Type B pancreatic cell (in vitro differentiated cells): ENCODE measurements at regions not wholly inside any gene's neighbourhood (a gene's known extent, or its start where the extent isn't known, plus 50 kb on each side); places are given as distances from the start of the nearest gene placed in this dataset.

Experiments
- DNase-seq: peaks from one replicate; pipeline ENCODE4 v3.0.0; 2021; ENCODE audit warnings: mixed read lengths; ENCODE audit not compliant: unreplicated experiment; ENCODE audit errors: extremely low spot score
- H3K27ac Mint-ChIP-seq: 2 replicates; pipeline ENCODE4 v1.8.0; 2021; ENCODE audit warnings: mild to moderate bottlenecking, mixed read lengths
- H3K27me3 Mint-ChIP-seq: 2 replicates; pipeline ENCODE4 v1.8.0; 2021; ENCODE audit warnings: mixed read lengths
- H3K36me3 Mint-ChIP-seq: 2 replicates; pipeline ENCODE4 v1.8.0; 2021; ENCODE audit warnings: mixed read lengths
- H3K4me1 Mint-ChIP-seq: one replicate; pipeline ENCODE4 v1.8.0; 2021; ENCODE audit warnings: mixed read lengths; ENCODE audit not compliant: unreplicated experiment
- H3K4me3 Mint-ChIP-seq: 2 replicates; pipeline ENCODE4 v1.8.0; 2021; ENCODE audit warnings: mild to moderate bottlenecking, mixed read lengths
- H3K9me3 Mint-ChIP-seq: 2 replicates; pipeline ENCODE4 v1.8.0; 2021; ENCODE audit warnings: mixed read lengths
- TF ChIP-seq, protein P1 (sequence below): fragments of 200-600 bp; sonication (generic); conservative IDR thresholded peaks from 2 replicates; pipeline ENCODE4 v1.5.0; 2021; ENCODE audit warnings: antibody characterized with exemption, mild to moderate bottlenecking

- Mint-ChIP-seq H3K4me3 (no peak overlapping the region), H3K27me3 (no peaks in the 10 kb centered on the region), H3K4me1 (peaks cover 6% of the 10 kb centered on the region), H3K36me3 (peaks cover 3% of the 10 kb centered on the region), H3K9me3 (peaks cover 17% of the 10 kb centered on the region), H3K27ac (no peak overlapping the region)
- no peak for DNase-seq
- TF ChIP-seq, protein P1, sequence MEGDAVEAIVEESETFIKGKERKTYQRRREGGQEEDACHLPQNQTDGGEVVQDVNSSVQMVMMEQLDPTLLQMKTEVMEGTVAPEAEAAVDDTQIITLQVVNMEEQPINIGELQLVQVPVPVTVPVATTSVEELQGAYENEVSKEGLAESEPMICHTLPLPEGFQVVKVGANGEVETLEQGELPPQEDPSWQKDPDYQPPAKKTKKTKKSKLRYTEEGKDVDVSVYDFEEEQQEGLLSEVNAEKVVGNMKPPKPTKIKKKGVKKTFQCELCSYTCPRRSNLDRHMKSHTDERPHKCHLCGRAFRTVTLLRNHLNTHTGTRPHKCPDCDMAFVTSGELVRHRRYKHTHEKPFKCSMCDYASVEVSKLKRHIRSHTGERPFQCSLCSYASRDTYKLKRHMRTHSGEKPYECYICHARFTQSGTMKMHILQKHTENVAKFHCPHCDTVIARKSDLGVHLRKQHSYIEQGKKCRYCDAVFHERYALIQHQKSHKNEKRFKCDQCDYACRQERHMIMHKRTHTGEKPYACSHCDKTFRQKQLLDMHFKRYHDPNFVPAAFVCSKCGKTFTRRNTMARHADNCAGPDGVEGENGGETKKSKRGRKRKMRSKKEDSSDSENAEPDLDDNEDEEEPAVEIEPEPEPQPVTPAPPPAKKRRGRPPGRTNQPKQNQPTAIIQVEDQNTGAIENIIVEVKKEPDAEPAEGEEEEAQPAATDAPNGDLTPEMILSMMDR: no peak
These were observed 242.0 kb upstream of the SEMA6D start for GRCh38 chr15:47475336-47475735.

- H3K4me1 Mint-ChIP-seq: no peaks in the 10 kb centered on the region
- H3K27me3 Mint-ChIP-seq: no peaks in the 10 kb centered on the region
- peaks cover 20% of the 10 kb centered on the region for H3K9me3 Mint-ChIP-seq
- no peak overlapping the region for H3K27ac Mint-ChIP-seq
- TF ChIP-seq, protein P1: no peak
- peaks cover 3% of the 10 kb centered on the region for H3K36me3 Mint-ChIP-seq
- no peak overlapping the region for H3K4me3 Mint-ChIP-seq
- no peak for DNase-seq
These were observed 240.0 kb upstream of the SEMA6D start for GRCh38 chr15:47477341-47477740.

DNA sequence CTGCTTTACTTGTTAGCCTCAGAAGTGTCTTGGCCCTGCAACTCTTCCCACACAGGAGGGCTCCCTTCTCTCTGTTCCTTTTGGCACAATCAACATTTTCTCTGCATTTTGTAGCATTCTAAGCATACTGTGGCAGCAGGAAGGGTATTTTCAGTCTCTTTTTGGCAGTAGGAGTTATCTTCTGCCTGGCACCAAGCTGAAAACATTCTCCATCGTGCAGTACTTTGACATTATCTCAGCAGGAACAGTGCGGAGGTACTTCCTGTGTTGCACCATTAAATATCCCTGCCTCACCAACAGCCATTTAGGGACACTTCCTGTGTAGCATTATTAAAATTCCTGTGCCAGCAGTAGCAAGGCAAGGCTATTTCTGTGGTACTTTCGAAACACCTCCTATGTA lies 233.2 kb upstream of the SEMA6D start:
- H3K9me3 Mint-ChIP-seq: peaks cover 11% of the 10 kb centered on the region
- no peak for DNase-seq
- no peak overlapping the region for H3K4me3 Mint-ChIP-seq
- no peak overlapping the region for H3K27ac Mint-ChIP-seq
- peaks cover 3% of the 10 kb centered on the region for H3K36me3 Mint-ChIP-seq
- H3K27me3 Mint-ChIP-seq: no peaks in the 10 kb centered on the region
- TF ChIP-seq, protein P1: no peak
- peaks cover 4% of the 10 kb centered on the region for H3K4me1 Mint-ChIP-seq

DNA sequence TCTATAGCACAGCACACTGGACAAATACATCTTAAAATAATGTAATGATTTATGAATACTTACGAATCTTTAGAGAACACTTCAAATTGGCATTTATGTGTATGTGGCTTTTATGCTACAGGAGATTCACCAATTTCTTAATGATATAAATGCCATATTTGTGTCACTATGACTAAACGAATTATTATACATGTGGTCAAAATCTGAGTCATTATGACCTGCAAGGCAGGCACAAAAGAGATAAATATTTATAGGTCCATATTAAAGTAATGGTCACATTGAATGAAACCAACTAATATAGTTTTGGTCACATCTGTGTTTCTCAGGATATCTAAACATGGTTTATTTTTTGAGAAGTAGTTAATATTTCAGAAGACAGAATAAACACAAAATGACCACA lies 232.3 kb upstream of the SEMA6D start:
- Mint-ChIP-seq H3K9me3 (peaks cover 7% of the 10 kb centered on the region), H3K36me3 (peaks cover 3% of the 10 kb centered on the region)

GRCh38 chr15:47485419-47485818 lies 231.9 kb upstream of the SEMA6D start:
- H3K4me3 Mint-ChIP-seq: no peak overlapping the region
- peaks cover 3% of the 10 kb centered on the region for H3K9me3 Mint-ChIP-seq
- H3K27me3 Mint-ChIP-seq: no peaks in the 10 kb centered on the region
- no peak for DNase-seq
- TF ChIP-seq, protein P1: no peak
- no peak overlapping the region for H3K27ac Mint-ChIP-seq
- peaks cover 4% of the 10 kb centered on the region for H3K4me1 Mint-ChIP-seq
- no peaks in the 10 kb centered on the region for H3K36me3 Mint-ChIP-seq

More for the DNA sequence above, 232.3 kb upstream of the SEMA6D start:
- no peaks in the 10 kb centered on the region for H3K27me3 Mint-ChIP-seq
- TF ChIP-seq, protein P1: no peak
- peaks cover 4% of the 10 kb centered on the region for H3K4me1 Mint-ChIP-seq
- no peak for DNase-seq
- no peak overlapping the region for H3K4me3 Mint-ChIP-seq
- no peak overlapping the region for H3K27ac Mint-ChIP-seq

DNA sequence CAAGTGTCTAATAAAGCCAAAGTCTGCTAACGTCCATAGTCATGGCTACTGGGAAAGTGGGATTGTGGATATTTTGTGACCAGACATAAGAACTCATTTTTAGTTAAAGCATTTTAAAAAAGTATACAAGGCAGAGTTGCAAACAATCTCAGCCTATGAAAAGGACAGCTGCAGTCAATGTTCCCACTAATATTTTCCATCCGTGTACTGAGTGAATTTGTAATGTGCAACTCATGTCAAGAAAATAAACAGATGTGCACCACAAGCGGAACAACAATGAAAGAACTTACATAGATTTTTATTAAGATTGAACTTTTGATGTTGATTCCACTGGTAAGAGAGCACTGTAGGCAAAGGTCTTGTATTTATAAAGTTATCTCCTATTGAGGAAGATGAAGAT lies 231.3 kb upstream of the SEMA6D start:
- no peak overlapping the region for H3K4me3 Mint-ChIP-seq
- H3K4me1 Mint-ChIP-seq: peaks cover 4% of the 10 kb centered on the region
- no peak overlapping the region for H3K27ac Mint-ChIP-seq
- TF ChIP-seq, protein P1: no peak
- no peaks in the 10 kb centered on the region for H3K36me3 Mint-ChIP-seq
- H3K9me3 Mint-ChIP-seq: no peaks in the 10 kb centered on the region
- no peaks in the 10 kb centered on the region for H3K27me3 Mint-ChIP-seq
- no peak for DNase-seq
